Adrenal gland (tissue), 5 donors: ENCODE measurements at regions not wholly inside any gene's neighbourhood (a gene's known extent, or its start where the extent isn't known, plus 50 kb on each side); places are given as distances from the start of the nearest gene placed in this dataset.

Experiments used
- POLR2A ChIP-seq, 2 donors: fragments of 450-650 bp; IDR thresholded peaks; one replicate each; pipeline ENCODE4 v1.6.1; 2017; ENCODE audit warnings: antibody characterized with exemption in 2 of 2, mild to moderate bottlenecking in 2 of 2, moderate library complexity in 1 of 2
- TF ChIP-seq, protein P1 (sequence below), 6 experiments: fragments of 450-650 bp in 4 of 6; fragments of 200-600 bp in 2 of 6; sonication (generic) in 1 of 6; IDR thresholded peaks; 1 replicate in 5 of 6; 2 replicates in 1 of 6; pipeline versions ENCODE4 v1.5.1 to v1.8.0; 2016 to 2021; ENCODE audit warnings: antibody characterized with exemption in 6 of 6, mild to moderate bottlenecking in 2 of 6, moderate library complexity in 1 of 6
- donor health status: DM: no; HTN: no; CAD: no.

DNA sequence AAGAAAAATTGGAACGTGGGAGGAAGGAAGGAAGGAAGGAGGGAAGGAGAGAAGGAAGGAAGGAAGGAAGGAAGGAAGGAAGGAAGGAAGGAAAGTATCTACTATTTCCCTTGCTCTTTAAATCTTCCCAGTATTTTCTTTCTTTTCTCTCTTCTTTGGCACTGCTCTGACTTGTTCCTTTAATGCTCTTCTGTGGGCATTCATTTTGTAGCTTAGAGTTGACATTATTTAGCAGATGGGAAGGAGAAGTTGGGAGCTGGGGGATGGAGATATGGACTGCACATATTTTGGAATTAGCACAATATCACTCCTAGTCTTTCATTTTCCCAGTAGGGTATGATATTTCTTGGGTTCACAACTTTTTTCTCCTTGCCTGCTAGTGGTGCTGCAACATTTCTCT is 152.2 kb downstream of the TFAP2B start:
- TF ChIP-seq POLR2A (IDR thresholded peaks at IDR 0.05): no peak
- TF ChIP-seq, protein P1, sequence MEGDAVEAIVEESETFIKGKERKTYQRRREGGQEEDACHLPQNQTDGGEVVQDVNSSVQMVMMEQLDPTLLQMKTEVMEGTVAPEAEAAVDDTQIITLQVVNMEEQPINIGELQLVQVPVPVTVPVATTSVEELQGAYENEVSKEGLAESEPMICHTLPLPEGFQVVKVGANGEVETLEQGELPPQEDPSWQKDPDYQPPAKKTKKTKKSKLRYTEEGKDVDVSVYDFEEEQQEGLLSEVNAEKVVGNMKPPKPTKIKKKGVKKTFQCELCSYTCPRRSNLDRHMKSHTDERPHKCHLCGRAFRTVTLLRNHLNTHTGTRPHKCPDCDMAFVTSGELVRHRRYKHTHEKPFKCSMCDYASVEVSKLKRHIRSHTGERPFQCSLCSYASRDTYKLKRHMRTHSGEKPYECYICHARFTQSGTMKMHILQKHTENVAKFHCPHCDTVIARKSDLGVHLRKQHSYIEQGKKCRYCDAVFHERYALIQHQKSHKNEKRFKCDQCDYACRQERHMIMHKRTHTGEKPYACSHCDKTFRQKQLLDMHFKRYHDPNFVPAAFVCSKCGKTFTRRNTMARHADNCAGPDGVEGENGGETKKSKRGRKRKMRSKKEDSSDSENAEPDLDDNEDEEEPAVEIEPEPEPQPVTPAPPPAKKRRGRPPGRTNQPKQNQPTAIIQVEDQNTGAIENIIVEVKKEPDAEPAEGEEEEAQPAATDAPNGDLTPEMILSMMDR (IDR thresholded peaks at IDR 0.05): no peak
